ENCODE measurements at regions not wholly inside any gene's neighbourhood (a gene's known extent, or its start where the extent isn't known, plus 50 kb on each side); places are given as distances from the start of the nearest gene placed in this dataset.

DNA sequence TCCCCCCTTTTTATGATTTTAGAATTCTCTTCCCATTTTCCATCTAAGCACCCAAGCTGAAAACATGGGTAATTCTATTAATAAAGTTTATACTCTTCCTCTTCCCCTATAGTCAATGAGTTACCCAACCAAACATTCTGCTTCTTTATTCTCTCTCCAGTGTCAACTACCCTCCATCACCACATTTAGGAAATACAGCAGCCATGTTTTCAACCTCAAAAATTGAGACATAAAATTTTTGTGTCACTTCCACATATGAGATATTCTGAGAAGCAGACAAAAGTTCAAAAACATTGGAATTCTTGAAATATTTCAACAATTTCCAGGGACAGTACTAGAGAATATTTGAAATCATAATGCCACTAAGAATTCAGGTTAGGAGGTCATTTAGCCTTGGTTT lies 64.8 kb upstream of the ATP1A1 start:
- TF ChIP-seq EZH2phosphoT487 (IDR thresholded peaks at IDR 0.05; ENCODE audit: borderline replicate concordance, low read depth) (no peak), CHD2 (IDR thresholded peaks at IDR 0.05; ENCODE audit: low read length, partially characterized antibody) (no peak), SMC3 (IDR thresholded peaks at IDR 0.05; ENCODE audit: low read depth, low read length) (no peak), NRF1 (IDR thresholded peaks at IDR 0.05; ENCODE audit: low read depth, low read length) (no peak), TAF1 (IDR thresholded peaks at IDR 0.05; ENCODE audit: borderline replicate concordance, low read depth, low read length) (no peak), MEF2A (IDR thresholded peaks at IDR 0.05; ENCODE audit: borderline replicate concordance, low read depth) (no peak), ELF1 (IDR thresholded peaks at IDR 0.05) (no peak), RFX5 (IDR thresholded peaks at IDR 0.05; ENCODE audit: low read length) (no peak), EP300 (IDR thresholded peaks at IDR 0.05; ENCODE audit: borderline replicate concordance in 1 of 2, low read depth in 1 of 2, low read length in 1 of 2) (no peak)
- TF ChIP-seq, protein P1, sequence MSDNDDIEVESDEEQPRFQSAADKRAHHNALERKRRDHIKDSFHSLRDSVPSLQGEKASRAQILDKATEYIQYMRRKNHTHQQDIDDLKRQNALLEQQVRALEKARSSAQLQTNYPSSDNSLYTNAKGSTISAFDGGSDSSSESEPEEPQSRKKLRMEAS (IDR thresholded peaks at IDR 0.05; ENCODE audit: low read depth), result no peak
- TF ChIP-seq, protein P2, sequence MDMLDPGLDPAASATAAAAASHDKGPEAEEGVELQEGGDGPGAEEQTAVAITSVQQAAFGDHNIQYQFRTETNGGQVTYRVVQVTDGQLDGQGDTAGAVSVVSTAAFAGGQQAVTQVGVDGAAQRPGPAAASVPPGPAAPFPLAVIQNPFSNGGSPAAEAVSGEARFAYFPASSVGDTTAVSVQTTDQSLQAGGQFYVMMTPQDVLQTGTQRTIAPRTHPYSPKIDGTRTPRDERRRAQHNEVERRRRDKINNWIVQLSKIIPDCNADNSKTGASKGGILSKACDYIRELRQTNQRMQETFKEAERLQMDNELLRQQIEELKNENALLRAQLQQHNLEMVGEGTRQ (IDR thresholded peaks at IDR 0.05; ENCODE audit: borderline replicate concordance, low read depth, low read length), result no peak
- ChIA-PET CTCF (interaction anchor here (1.3 to 1.6 kb wide), 2 partner anchors 157 to 177 kb away, joined by 3 to 5 read pairs; no protein-coding TSS in a partner anchor), POLR2A (no interaction called here)
- no peaks in the 10 kb centered on the region for H4K20me1 ChIP-seq (ENCODE audit: insufficient read depth)
- no peaks in the 10 kb centered on the region for H3K79me2 ChIP-seq (ENCODE audit: insufficient read depth)
- H3K4me2 ChIP-seq, result no peak overlapping the region
- H3K4me3 ChIP-seq (ENCODE audit: low read depth in 2 of 2, low read length in 1 of 2), result no peak overlapping the region
- H3K9me3 ChIP-seq, result no peaks in the 10 kb centered on the region
- no peaks in the 10 kb centered on the region for H3K27me3 ChIP-seq (ENCODE audit: insufficient read depth)
- no peak overlapping the region for H3K27ac ChIP-seq (ENCODE audit: low read depth in 2 of 2, low read length in 1 of 2)
- H3K9ac ChIP-seq, result no peak overlapping the region
- H3K4me1 ChIP-seq (ENCODE audit: control insufficient read depth in 1 of 2, insufficient read depth in 2 of 2, low read depth in 1 of 2, low read length in 1 of 2), result peaks cover 0 to 5% of the 10 kb centered on the region in 2 experiments; a peak in 1 of 4 replicates
- H3F3A ChIP-seq (replicated peaks; ENCODE audit: insufficient read depth), result peaks cover 2% of the 10 kb centered on the region
- H3K36me3 ChIP-seq (replicated peaks in 1 of 2; ENCODE audit: control insufficient read depth in 1 of 2, insufficient read depth in 2 of 2, low read length in 1 of 2), result no peaks in the 10 kb centered on the region
- DNase-seq, result no peak
- H2AFZ ChIP-seq (ENCODE audit: low read depth), result no peak overlapping the region
- H3K9me2 ChIP-seq, result no peaks in the 10 kb centered on the region

DNA sequence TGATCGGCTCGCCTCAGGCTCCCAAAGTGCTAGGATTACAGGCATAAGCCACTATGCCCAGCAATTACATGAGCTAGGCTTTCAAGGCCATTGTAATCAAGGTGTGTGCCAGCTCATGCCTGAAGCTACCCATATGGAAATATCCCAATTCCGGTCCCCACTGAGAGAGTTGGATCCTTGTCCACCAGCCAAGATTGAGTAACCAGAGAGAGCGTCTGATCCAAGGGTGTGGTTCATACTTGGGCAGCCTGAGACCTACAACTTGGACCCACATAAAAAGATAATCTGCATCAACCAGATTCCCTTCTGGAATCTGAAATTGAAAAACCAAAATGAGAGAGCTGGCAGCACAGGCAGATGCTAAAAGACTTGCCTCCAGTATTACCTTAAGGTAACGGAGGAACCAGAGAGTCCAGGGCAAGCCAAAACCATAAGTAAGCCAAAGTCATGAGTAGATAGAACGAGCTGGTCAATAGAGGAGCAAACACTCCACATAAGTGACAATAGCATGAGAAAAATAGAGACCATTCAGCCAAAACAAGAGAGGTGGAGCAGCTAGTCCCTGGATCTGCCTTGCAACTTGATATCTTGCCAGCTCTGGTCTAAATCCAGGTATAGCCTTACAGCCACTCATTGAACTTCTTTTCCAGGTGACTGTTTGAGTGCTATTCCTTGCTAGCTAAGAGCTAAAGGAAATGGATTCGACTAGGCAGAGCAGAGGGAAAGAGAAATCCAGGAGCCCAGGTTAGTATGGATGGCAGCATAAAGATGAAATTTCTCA lies 63.8 kb upstream of the ATP1A1 start:
- Histone ChIP-seq H4K20me1 (ENCODE audit: insufficient read depth) (no peaks in the 10 kb centered on the region), H3K27ac (ENCODE audit: low read depth in 2 of 2, low read length in 1 of 2) (no peak overlapping the region), H3K4me2 (no peak overlapping the region), H2AFZ (ENCODE audit: low read depth) (no peak overlapping the region), H3K36me3 (replicated peaks in 1 of 2; ENCODE audit: control insufficient read depth in 1 of 2, insufficient read depth in 2 of 2, low read length in 1 of 2) (no peaks in the 10 kb centered on the region), H3K4me1 (ENCODE audit: control insufficient read depth in 1 of 2, insufficient read depth in 2 of 2, low read depth in 1 of 2, low read length in 1 of 2) (peaks cover 0 to 5% of the 10 kb centered on the region in 2 experiments; a peak in 1 of 4 replicates), H3K9ac (no peak overlapping the region), H3F3A (replicated peaks; ENCODE audit: insufficient read depth) (peaks cover under 1% of the 10 kb centered on the region), H3K4me3 (ENCODE audit: low read depth in 2 of 2, low read length in 1 of 2) (no peak overlapping the region), H3K27me3 (ENCODE audit: insufficient read depth) (no peaks in the 10 kb centered on the region), H3K79me2 (ENCODE audit: insufficient read depth) (no peaks in the 10 kb centered on the region), H3K9me2 (no peaks in the 10 kb centered on the region), H3K9me3 (no peaks in the 10 kb centered on the region)
- no peak for TF ChIP-seq SIN3A (IDR thresholded peaks at IDR 0.05; ENCODE audit: borderline replicate concordance, low read depth, low read length)
- TF ChIP-seq ELF1 (IDR thresholded peaks at IDR 0.05), result no peak
- no peak for TF ChIP-seq RAD21 (IDR thresholded peaks at IDR 0.05; ENCODE audit: low read length)
- TF ChIP-seq POLR2AphosphoS5 (IDR thresholded peaks at IDR 0.05; ENCODE audit: low read depth, low read length), result no peak
- no peak for TF ChIP-seq GATA2 (CRISPR knock-in tag; IDR thresholded peaks at IDR 0.05)
- TF ChIP-seq FOSL2 (IDR thresholded peaks at IDR 0.05; ENCODE audit: borderline replicate concordance, low read depth), result no peak
- TF ChIP-seq, protein P3, sequence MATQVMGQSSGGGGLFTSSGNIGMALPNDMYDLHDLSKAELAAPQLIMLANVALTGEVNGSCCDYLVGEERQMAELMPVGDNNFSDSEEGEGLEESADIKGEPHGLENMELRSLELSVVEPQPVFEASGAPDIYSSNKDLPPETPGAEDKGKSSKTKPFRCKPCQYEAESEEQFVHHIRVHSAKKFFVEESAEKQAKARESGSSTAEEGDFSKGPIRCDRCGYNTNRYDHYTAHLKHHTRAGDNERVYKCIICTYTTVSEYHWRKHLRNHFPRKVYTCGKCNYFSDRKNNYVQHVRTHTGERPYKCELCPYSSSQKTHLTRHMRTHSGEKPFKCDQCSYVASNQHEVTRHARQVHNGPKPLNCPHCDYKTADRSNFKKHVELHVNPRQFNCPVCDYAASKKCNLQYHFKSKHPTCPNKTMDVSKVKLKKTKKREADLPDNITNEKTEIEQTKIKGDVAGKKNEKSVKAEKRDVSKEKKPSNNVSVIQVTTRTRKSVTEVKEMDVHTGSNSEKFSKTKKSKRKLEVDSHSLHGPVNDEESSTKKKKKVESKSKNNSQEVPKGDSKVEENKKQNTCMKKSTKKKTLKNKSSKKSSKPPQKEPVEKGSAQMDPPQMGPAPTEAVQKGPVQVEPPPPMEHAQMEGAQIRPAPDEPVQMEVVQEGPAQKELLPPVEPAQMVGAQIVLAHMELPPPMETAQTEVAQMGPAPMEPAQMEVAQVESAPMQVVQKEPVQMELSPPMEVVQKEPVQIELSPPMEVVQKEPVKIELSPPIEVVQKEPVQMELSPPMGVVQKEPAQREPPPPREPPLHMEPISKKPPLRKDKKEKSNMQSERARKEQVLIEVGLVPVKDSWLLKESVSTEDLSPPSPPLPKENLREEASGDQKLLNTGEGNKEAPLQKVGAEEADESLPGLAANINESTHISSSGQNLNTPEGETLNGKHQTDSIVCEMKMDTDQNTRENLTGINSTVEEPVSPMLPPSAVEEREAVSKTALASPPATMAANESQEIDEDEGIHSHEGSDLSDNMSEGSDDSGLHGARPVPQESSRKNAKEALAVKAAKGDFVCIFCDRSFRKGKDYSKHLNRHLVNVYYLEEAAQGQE (IDR thresholded peaks at IDR 0.05; ENCODE audit: low read depth, low read length), result no peak
- no peak for TF ChIP-seq SMC3 (IDR thresholded peaks at IDR 0.05; ENCODE audit: low read depth, low read length)
- no peak for TF ChIP-seq EZH2phosphoT487 (IDR thresholded peaks at IDR 0.05; ENCODE audit: borderline replicate concordance, low read depth)
- no peak for TF ChIP-seq MEF2A (IDR thresholded peaks at IDR 0.05; ENCODE audit: borderline replicate concordance, low read depth)
- TF ChIP-seq, protein P4, sequence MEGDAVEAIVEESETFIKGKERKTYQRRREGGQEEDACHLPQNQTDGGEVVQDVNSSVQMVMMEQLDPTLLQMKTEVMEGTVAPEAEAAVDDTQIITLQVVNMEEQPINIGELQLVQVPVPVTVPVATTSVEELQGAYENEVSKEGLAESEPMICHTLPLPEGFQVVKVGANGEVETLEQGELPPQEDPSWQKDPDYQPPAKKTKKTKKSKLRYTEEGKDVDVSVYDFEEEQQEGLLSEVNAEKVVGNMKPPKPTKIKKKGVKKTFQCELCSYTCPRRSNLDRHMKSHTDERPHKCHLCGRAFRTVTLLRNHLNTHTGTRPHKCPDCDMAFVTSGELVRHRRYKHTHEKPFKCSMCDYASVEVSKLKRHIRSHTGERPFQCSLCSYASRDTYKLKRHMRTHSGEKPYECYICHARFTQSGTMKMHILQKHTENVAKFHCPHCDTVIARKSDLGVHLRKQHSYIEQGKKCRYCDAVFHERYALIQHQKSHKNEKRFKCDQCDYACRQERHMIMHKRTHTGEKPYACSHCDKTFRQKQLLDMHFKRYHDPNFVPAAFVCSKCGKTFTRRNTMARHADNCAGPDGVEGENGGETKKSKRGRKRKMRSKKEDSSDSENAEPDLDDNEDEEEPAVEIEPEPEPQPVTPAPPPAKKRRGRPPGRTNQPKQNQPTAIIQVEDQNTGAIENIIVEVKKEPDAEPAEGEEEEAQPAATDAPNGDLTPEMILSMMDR (IDR thresholded peaks at IDR 0.05), result no peak
- 40% methylated on average over 7 of the region's 7 CpGs for WGBS (ENCODE audit: low lambda C conversion rate)
- no peak for DNase-seq
- ChIA-PET POLR2A (interaction anchor here (1.2 kb wide), 1 partner anchor 86 kb away, joined by 3 read pairs; no protein-coding TSS in a partner anchor), CTCF (interaction anchor here (1.6 to 1.8 kb wide), 2 partner anchors 170 to 176 kb away, joined by 5 to 8 read pairs; no protein-coding TSS in a partner anchor)

All from SK-N-SH (cell line).